Gastroesophageal sphincter (tissue), 4 donors: ENCODE measurements at regions not wholly inside any gene's neighbourhood (a gene's known extent, or its start where the extent isn't known, plus 50 kb on each side); places are given as distances from the start of the nearest gene placed in this dataset.

Experiments
- ATAC-seq: fragments of 150-250 bp; one replicate; pipeline ENCODE4 v1.9.1; 2016; ENCODE audit warnings: mild to moderate bottlenecking, moderate library complexity
- H3K27ac ChIP-seq, 4 donors: fragments of 200-600 bp; sonication (generic) in 3 of 4; 1 replicate in 3 of 4; 2 replicates in 1 of 4; pipeline ENCODE4 v1.5.1; 2016 to 2019
- H3K27me3 ChIP-seq: fragments of 200-600 bp; sonication (generic); one replicate; pipeline ENCODE4 v1.5.1; 2019
- H3K36me3 ChIP-seq, 2 donors: fragments of 200-600 bp; sonication (generic); one replicate each; pipeline ENCODE4 v1.5.1; 2019; ENCODE audit warnings: control low read depth in 1 of 2
- H3K4me1 ChIP-seq, 3 donors: fragments of 200-600 bp; sonication (generic); 1 replicate in 2 of 3; 2 replicates in 1 of 3; pipeline ENCODE4 v1.5.1; 2016 to 2019; ENCODE audit warnings: control low read depth in 2 of 3
- H3K4me3 ChIP-seq, 2 donors: fragments of 200-600 bp; sonication (generic); one replicate each; pipeline ENCODE4 v1.5.1; 2019; ENCODE audit warnings: mild to moderate bottlenecking in 1 of 2, moderate library complexity in 1 of 2
- H3K9me3 ChIP-seq, 3 donors: fragments of 200-600 bp; sonication (generic); one replicate each; pipeline ENCODE4 v1.5.1; 2017 to 2019; ENCODE audit warnings: control low read depth in 2 of 3
- EP300 ChIP-seq: sonication (generic); formaldehyde crosslinking; IDR thresholded peaks from one replicate; pipeline ENCODE4 v1.6.1; 2017; ENCODE audit warnings: antibody characterized with exemption, mild to moderate bottlenecking
- POLR2A ChIP-seq, 2 donors: fragments of 450-650 bp; IDR thresholded peaks; one replicate each; pipeline ENCODE4 v1.6.1; 2017; ENCODE audit warnings: antibody characterized with exemption in 2 of 2, mild to moderate bottlenecking in 2 of 2, moderate library complexity in 1 of 2
- POLR2AphosphoS5 ChIP-seq: sonication (generic); formaldehyde crosslinking; IDR thresholded peaks from one replicate; pipeline ENCODE4 v1.6.1; 2017; ENCODE audit warnings: antibody characterized with exemption
- WGBS, 2 donors: methylation state at CpG; one replicate each; pipeline ENCODE4 v1.1.5; 2018; ENCODE audit warnings: low coverage in 1 of 2; 5-methylcytosine and 5-hydroxymethylcytosine counted together
- TF ChIP-seq, protein P1 (sequence below), 4 experiments: fragments of 200-600 bp in 2 of 4; fragments of 450-650 bp in 2 of 4; sonication (generic) in 1 of 4; IDR thresholded peaks; one replicate each; pipeline ENCODE4 v1.5.1; 2017 to 2019; ENCODE audit warnings: antibody characterized with exemption in 4 of 4, mild to moderate bottlenecking in 2 of 4, moderate library complexity in 2 of 4

DNA sequence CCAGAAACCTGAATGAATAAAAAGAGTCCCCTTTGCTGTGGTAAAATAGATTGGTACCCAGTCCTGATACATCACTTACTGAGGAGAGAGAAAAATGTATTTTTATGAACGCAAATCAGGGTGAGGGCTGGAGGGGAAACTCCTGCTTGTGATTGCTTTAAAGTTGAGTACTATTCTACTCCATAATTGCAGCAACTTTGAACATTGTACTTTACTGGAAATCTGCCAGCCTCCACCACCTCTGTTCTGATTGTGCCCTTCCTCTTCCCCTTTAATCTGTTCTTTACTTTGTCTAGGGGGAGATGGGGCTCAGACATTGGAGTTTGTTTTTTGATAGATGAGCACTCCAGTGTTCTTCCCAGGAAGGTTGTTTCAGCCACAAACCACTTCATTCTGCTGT lies 81.9 kb downstream of the C3orf38 start:
- Histone ChIP-seq H3K27ac (no peak overlapping the region), H3K4me1 (no peaks in the 10 kb centered on the region), H3K27me3 (no peaks in the 10 kb centered on the region), H3K9me3 (no peaks in the 10 kb centered on the region), H3K4me3 (no peak overlapping the region), H3K36me3 (no peaks in the 10 kb centered on the region)
- TF ChIP-seq POLR2A (IDR thresholded peaks at IDR 0.05) (no peak), EP300 (no peak), POLR2AphosphoS5 (no peak)
- TF ChIP-seq, protein P1, sequence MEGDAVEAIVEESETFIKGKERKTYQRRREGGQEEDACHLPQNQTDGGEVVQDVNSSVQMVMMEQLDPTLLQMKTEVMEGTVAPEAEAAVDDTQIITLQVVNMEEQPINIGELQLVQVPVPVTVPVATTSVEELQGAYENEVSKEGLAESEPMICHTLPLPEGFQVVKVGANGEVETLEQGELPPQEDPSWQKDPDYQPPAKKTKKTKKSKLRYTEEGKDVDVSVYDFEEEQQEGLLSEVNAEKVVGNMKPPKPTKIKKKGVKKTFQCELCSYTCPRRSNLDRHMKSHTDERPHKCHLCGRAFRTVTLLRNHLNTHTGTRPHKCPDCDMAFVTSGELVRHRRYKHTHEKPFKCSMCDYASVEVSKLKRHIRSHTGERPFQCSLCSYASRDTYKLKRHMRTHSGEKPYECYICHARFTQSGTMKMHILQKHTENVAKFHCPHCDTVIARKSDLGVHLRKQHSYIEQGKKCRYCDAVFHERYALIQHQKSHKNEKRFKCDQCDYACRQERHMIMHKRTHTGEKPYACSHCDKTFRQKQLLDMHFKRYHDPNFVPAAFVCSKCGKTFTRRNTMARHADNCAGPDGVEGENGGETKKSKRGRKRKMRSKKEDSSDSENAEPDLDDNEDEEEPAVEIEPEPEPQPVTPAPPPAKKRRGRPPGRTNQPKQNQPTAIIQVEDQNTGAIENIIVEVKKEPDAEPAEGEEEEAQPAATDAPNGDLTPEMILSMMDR (IDR thresholded peaks at IDR 0.05), result no peak
- WGBS, 2 donors, result 78% methylated on average over 1 of the region's 1 CpG; no CpG with 5 or more reads in 1 of the 2 donors
- no peak for ATAC-seq

DNA sequence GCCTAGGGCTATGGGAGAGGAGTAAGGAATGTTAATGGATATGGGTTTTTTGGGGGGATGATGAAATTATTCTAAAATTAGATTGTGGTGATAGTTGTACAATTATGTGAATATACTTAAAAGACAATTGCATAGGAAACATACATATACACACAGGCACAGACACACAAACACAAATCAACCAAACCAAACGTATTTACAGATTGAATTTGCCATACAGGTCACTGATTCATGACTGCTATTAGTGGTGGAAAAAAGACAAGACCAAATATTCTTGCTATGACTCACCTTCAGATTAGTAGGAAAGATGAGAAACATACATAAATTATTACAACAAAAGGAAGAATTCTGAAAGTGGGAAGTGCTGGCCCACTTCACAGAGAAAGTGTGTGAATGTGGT lies 85.3 kb downstream of the C3orf38 start:
- Histone ChIP-seq H3K4me3 (no peak overlapping the region), H3K27me3 (no peaks in the 10 kb centered on the region), H3K4me1 (no peaks in the 10 kb centered on the region), H3K9me3 (no peaks in the 10 kb centered on the region), H3K36me3 (no peaks in the 10 kb centered on the region), H3K27ac (no peak overlapping the region)
- no peak for TF ChIP-seq EP300
- TF ChIP-seq, protein P1 (IDR thresholded peaks at IDR 0.05), result no peak
- no peak for TF ChIP-seq POLR2AphosphoS5
- no peak for TF ChIP-seq POLR2A (IDR thresholded peaks at IDR 0.05)
- WGBS, 2 donors, result 0% methylated on average over 1 of the region's 1 CpG
- no peak for ATAC-seq

DNA sequence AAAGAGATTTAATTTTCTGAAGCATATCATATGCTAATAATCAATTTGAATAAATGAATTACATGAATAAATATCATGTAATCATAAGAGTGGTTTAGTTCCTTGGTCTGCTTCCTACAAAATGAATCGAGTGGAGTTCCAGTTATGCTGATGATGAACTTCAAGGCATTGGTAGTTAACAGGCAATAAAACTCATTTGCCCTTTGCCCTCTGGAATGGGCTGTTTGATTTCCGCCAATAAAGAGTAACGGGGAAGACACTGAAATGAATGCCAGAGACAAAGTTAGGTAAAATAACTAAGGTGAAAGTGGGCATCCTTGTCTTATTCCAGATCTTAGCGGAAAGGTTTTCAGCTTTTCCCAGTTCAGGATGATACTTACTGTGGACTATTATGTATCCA lies 90.1 kb downstream of the C3orf38 start:
- no peaks in the 10 kb centered on the region for H3K27me3 ChIP-seq
- WGBS, 2 donors, result 91 to 97% methylated on average over 4 of the region's 4 CpGs
- H3K36me3 ChIP-seq, result no peaks in the 10 kb centered on the region
- H3K9me3 ChIP-seq, result peaks cover 0 to 9% (median 0%) of the 10 kb centered on the region in 3 donors
- no peak for ATAC-seq
- no peaks in the 10 kb centered on the region for H3K4me1 ChIP-seq
- TF ChIP-seq EP300 (no peak), POLR2AphosphoS5 (no peak), POLR2A (IDR thresholded peaks at IDR 0.05) (no peak)
- TF ChIP-seq, protein P1 (IDR thresholded peaks at IDR 0.05), result no peak
- no peak overlapping the region for H3K4me3 ChIP-seq
- H3K27ac ChIP-seq, result no peak overlapping the region

DNA sequence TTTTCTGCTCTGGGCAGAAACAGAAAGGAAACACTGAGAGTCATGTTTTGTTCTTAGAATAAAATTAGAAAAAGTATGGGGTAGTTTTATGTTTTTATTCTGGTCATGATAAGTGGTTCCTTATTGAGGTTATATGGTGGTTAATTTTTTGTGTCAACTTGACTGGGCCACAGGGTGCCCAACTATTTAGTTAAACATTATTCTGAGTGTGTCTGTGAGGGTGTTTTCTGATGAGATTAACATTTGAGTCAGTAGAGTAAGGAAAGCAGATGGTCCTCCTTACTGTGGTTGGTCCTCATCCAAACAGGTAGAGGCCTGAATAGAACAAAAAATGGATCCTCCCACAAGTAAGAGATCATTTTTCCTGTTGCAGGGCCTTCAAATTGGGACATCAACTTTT lies 98.9 kb downstream of the C3orf38 start:
- H3K4me3 ChIP-seq, result no peak overlapping the region
- H3K9me3 ChIP-seq, result peaks cover 0 to 9% (median 0%) of the 10 kb centered on the region in 3 donors
- no peak for TF ChIP-seq POLR2A (IDR thresholded peaks at IDR 0.05)
- no peak for TF ChIP-seq EP300
- TF ChIP-seq POLR2AphosphoS5, result no peak
- TF ChIP-seq, protein P1 (IDR thresholded peaks at IDR 0.05), result no peak
- H3K36me3 ChIP-seq, result no peaks in the 10 kb centered on the region
- no peaks in the 10 kb centered on the region for H3K27me3 ChIP-seq
- H3K4me1 ChIP-seq, result no peaks in the 10 kb centered on the region
- no peak overlapping the region for H3K27ac ChIP-seq
- no peak for ATAC-seq

DNA sequence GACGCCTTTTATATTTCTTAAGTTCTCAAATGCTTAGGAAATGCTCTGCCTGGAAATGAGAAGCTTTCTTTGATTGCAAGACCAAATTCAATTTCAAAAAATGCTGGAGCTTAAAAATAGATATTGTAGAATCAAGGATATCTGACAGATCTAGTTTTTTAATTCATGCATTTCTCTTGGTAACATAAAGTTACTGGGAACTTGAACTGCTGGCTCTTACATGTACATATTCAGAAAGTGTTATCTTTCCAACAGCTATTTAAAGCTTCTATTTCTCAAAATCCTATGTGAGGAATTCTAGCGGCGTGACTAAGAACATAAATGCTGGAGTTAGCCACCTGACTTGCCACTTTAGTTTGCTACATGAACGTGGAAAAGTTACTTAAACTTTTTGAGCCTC lies 109.3 kb downstream of the C3orf38 start:
- 63 to 74% methylated on average over 3 to 4 of the region's 4 CpGs for WGBS, 2 donors
- no peaks in the 10 kb centered on the region for H3K27me3 ChIP-seq
- H3K36me3 ChIP-seq, result no peaks in the 10 kb centered on the region
- H3K27ac ChIP-seq, result no peak overlapping the region
- no peak overlapping the region for H3K4me3 ChIP-seq
- no peak for ATAC-seq
- no peaks in the 10 kb centered on the region for H3K9me3 ChIP-seq
- H3K4me1 ChIP-seq, result no peaks in the 10 kb centered on the region
- TF ChIP-seq POLR2A (IDR thresholded peaks at IDR 0.05) (no peak), EP300 (no peak)
